Activated CD4-positive, alpha-beta memory T cell treated with anti-CD3 and anti-CD28 coated beads, Interleukin-2, amount 10 ng/mL, durations not matched to agents 7 days and 5 days (primary cell): ENCODE measurements at regions not wholly inside any gene's neighbourhood (a gene's known extent, or its start where the extent isn't known, plus 50 kb on each side); places are given as distances from the start of the nearest gene placed in this dataset.
A peak's percentile ranks its signal among the peaks of the same experiment; 100 is the strongest.

Source experiments
- CTCF ChIA-PET: fragments of 350-600 bp; sonication (Branson Sonifier 250); formaldehyde crosslinking; loops from one replicate; lab custom pipeline; 2021; ENCODE audit warnings: antibody characterized with exemption, inconsistent platforms; lab: Charles Lee
- POLR2A ChIA-PET: fragments of 350-600 bp; sonication (Branson Sonifier 250); formaldehyde crosslinking; loops from one replicate; lab custom pipeline; 2021; ENCODE audit warnings: antibody characterized with exemption; lab: Charles Lee
- DNase-seq: peaks from one replicate; pipeline ENCODE4 v3.0.0-alpha.2; 2020
- H3K27ac Mint-ChIP-seq: one replicate; pipeline ENCODE4 v1.8.0; 2021; ENCODE audit warnings: mild to moderate bottlenecking, mixed read lengths
- H3K27me3 Mint-ChIP-seq: one replicate; pipeline ENCODE4 v1.8.0; 2021; ENCODE audit warnings: mixed read lengths
- H3K36me3 Mint-ChIP-seq: one replicate; pipeline ENCODE4 v1.8.0; 2021; ENCODE audit warnings: low read depth, mixed read lengths
- H3K4me1 Mint-ChIP-seq: one replicate; pipeline ENCODE4 v1.8.0; 2021; ENCODE audit warnings: mixed read lengths
- H3K4me3 Mint-ChIP-seq: one replicate; pipeline ENCODE4 v1.8.0; 2021; ENCODE audit warnings: mild to moderate bottlenecking, mixed read lengths
- H3K9me3 Mint-ChIP-seq: one replicate; pipeline ENCODE4 v1.8.0; 2021; ENCODE audit warnings: mixed read lengths

- no peaks in the 10 kb centered on the region for H3K9me3 Mint-ChIP-seq
- peak; percentile 14 for DNase-seq
- no peak overlapping the region for H3K27ac Mint-ChIP-seq
- ChIA-PET CTCF (no interaction called here), POLR2A (no interaction called here)
- H3K4me1 Mint-ChIP-seq = no peaks in the 10 kb centered on the region
- H3K27me3 Mint-ChIP-seq = peaks cover 3% of the 10 kb centered on the region
- H3K36me3 Mint-ChIP-seq = no peaks in the 10 kb centered on the region
- H3K4me3 Mint-ChIP-seq = no peak overlapping the region
Observed at GRCh38 chr7:155862123-155862892, 50.0 kb upstream of the SHH start.
